ENCODE measurements at regions not wholly inside any gene's neighbourhood (a gene's known extent, or its start where the extent isn't known, plus 50 kb on each side); places are given as distances from the start of the nearest gene placed in this dataset. TPM values are rescaled to one million over a fixed set of nuclear protein-coding genes. Genes with fewer than 3 reads are reported as not detected.

Small RNA genes in the stretch of these regions (small RNA-seq; reads per million reads assigned to genes)
- not detected for gene RF00019

All from skeletal muscle satellite cell (primary cell).